HG02763 (cell line): ENCODE measurements at regions not wholly inside any gene's neighbourhood (a gene's known extent, or its start where the extent isn't known, plus 50 kb on each side); places are given as distances from the start of the nearest gene placed in this dataset.

ENCODE experiments used
- ATAC-seq: cut with Tn5 transposase; IDR thresholded peaks from one replicate; pipeline ENCODE4 v1.9.1; 2021; ENCODE audit warnings: mild to moderate bottlenecking, moderate library complexity; ENCODE audit not compliant: unreplicated experiment

DNA sequence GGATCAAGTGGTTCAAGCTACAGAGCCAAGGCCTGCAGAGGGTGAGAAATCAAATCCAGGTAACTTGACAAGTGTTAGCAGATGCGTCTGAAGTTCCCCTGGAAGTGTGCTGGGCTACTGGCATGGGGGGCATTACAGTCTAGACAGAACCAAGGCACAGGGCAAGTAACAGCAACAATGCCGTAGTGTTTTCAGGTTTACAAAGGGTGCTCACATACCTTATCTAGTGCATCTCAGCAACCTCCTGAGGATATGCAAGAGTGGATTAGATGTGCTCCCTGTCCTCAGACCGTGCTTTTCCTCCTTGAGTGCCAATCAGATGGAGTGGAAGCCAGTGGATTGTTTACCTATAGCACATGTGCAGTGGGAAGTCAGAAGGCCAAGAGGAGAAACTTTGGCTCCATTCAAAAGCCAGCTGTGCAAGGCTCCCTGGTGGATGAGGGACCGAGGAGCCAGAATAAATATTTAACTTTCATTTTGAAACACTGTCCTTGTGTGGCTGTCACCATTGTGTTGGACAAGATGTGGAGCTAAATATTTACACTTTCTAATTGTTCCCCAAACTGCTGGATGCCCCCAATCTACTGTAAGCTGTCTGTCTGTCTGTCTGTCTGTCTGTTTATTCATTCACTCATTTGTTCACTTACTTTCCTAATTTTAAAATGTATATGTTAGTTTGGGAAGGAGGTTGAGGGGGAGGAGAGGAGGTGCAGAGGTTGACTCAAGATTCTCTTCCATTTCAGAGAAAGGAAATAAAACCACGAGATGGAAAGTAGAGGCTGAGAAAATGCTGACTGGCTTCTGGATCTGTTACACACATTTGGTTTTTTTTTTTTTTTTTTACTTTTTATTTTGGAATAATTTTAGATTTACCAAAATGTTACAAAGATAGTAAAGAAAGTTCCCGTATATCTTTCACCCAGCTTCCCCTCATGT, 184.0 kb upstream of the PARP11 start:
- ATAC-seq: no peak

DNA sequence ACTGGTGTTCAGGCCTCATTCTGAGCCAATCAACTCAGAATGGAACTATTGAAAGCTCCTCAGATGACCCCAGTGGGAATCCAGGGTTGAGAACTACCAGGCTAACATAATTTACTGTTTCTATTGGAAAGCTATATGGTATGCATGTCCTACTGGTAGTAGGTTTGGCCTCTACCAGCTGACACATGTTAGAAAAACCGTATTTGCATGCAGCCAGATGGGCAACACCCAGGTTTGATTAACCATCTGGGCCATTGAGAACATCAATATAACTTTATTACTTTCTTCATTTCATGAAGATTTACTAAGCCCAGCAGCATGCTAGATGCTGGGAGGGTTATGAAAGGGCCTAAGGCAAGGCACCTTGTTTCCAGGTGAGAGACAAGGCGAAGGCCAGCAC, 181.4 kb upstream of the PARP11 start:
- ATAC-seq: no peak

DNA sequence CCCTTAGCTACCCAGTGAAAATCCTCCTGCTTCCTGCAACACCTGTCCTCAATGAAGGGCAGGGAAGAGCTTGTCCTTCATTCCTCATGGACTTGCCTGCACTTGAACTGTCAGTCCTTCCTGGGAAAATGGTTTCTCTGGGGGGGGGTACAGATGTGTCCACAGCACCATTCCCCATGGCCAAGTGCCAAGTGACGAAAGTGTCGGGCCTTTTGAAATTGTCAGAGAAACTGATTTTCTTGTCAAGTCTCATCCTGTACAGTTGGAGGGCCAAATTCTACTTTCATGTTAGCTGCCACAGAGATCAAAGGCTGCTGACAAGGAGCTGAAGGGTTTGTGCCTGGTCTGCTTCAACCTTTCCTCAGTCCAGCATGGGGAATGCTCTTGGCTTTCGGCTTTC, 179.5 kb upstream of the PARP11 start:
- no peak for ATAC-seq

DNA sequence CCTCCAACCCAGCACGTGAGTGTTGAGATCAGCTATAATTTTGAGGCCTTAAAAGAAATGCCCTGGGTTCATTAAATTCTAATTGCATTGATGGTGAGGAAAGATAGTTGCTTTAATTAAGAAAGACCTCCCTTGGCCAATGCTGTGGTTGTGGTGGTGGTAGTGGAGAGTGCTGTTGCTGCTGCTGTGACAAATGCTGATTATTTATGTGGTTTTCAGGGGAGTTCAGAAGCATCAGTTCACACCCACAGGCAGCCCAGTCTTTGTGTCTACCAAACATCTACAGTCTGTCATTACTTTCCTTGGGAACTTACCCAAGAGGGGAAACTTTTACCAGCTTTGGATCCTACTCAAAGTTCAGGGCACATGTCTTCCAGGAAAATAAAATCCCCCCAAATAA, 178.4 kb upstream of the PARP11 start:
- ATAC-seq: no peak

DNA sequence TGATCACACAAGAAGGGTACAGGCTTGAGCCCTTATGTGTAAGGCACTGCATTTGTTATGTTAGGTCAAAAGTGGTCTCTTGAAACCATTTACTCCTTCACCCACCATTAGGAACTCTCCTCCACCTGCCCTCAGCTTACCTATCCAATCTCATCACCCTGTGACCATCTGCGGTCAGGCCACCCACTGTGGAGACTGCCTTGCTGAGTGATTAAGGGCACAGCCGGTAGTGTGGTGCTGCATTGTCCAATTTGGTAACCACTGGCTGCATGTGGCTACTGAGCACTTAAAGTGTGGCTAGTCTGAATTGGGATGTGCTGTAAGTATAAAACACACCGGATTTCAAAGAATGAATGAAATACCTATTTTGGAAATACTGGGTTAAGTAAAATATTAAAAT, 177.1 kb upstream of the PARP11 start:
- no peak for ATAC-seq

DNA sequence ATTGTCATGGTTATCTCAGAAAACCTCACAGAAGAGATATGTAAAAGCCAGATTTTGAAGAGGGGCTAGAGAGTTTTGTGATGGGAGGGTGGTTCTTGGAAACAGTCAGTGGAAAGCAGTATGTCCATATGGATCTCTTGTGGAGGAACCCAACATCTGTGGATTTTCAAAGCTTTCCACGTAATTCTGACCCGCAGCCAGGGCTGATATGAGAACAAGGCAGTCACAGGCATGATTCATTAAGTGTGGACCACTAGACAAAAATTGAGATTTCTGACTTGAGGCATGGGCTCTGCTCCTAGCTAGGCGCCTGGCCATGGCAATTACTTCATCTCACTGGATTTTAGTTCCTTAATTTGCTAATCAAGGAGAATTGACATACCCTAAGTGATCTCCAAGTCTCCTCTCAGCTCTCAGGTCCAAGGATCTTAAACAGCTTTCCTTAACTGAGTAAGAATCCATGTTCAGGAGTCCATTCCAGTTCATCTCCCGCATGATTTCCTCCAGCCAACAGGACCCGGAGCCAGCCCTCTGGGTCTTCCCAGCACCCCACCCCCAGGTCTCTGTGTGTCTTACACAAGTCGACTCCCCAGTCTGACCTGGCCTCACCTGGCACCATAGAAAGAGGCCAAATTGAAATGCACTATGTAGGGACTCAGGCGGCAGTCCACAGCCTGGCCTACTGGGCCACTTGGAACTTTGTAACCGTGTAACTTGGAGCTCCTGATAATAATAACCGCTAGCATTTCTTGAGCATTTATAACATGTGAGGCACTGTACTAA, 176.3 kb upstream of the PARP11 start:
- ATAC-seq: no peak

DNA sequence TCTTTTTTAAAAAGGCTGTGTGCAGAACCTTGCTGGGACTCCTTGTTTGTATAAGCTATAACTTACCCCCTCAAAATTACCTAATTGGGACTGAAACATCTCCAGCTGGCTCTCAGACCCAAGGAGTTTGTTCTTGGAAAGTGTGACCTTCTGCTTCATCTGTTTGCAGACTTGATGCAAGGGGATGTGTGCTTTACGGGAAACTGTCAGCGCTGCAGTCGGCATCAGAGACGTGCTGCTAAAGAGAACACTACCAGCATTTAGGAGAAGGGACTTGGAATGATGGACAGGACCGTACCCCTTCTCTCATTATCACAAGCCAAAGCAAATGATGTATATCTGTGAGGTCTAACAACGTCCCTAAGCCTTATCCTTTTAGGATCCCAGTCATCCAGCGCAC, 174.2 kb upstream of the PARP11 start:
- no peak for ATAC-seq

DNA sequence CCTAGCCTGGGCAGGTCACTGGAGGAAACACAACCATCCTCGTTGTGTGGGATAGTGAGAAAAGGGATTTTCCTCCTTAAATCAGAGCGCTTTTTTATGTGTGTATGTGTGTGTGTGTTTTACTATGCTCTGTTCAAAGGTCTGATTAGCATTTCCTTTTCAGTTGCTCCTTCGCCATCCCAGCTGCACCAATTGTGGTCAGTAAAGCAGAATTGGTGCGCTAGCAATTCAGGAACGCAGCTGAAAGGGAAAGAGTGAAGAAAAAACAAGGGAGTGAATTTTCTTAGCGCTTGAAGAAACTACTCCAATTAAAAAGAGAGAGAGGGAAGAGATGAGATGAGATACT, 173.3 kb upstream of the PARP11 start:
- ATAC-seq: no peak

DNA sequence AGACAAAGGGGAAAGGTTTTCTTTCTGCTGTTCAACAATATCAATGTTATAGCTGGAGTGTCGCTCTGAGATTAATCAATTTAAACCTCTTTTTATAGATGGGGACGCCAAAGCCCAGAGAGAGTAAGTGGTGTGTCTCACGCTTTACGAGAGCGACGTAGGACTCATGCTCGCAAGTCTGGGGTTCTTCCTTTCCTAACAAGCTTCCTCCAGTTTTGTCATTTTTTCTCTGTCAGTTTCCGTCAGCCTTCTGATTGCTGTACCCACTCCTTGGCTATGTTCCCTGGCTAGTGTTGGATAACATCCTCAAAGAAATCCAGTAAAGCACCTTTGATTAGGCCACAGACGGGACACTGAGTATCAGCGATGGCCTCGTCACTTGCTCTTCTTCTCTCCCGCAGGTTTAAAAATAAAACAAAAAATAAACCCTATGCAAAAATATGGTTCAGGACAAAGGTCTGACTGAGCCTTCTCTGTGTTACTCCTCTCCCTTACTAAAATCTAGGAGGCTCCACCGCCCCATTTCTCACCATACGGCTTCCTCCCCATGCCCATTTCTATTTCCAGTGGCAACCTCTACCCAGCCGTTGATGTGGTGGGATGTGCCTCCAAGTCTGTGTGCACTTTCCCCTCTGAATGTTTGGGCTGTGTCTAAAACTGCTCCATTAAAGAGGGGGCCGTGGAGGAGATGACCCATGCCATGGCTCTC, 172.7 kb upstream of the PARP11 start:
- ATAC-seq: no peak

DNA sequence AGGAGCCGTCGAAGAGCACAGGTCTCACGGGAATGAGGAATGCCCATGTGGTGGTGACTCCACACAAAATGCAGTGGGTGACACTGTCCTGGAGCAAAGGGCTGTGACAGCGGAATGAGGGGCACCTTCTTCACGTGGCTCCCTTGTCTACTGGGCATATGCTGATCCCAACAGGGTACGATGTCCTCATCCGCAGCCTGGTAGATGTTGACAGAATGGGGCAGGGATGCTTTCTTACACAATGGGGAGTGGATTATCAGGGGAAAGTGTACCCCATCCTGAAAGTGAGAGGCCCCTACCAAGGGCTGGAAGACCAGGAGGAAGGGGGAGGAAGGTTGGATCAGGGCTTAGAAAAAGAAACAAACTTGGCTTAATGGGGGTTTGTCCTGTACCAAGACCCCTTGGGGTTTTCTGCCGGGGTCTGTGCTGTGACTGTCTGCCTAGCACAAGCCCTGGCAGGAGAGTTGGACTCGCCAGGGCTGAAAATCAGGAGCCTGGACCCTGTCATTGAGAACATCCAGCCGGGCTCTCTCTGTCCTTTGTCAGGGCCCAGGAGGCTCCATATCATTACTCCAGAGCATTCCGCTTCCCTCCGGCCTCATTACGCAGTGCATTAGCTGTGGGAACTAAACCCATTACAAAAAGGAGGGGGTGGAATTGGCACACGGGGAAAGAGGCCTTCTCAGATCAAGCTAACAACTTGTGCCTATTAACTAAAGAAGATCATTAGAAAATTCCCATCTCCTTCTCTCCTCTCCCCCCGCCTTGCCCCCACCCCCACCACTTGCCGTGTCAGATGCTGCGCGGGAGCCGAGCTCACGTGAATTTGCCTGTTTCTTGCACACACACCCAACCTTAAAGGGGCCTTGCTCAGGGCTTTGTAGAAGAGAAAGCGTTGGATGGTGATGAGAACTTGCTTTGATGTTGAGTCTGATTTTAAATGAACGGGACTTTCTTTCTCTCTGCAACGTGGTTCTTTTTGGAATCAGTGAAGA, 171.8 kb upstream of the PARP11 start:
- ATAC-seq: no peak

DNA sequence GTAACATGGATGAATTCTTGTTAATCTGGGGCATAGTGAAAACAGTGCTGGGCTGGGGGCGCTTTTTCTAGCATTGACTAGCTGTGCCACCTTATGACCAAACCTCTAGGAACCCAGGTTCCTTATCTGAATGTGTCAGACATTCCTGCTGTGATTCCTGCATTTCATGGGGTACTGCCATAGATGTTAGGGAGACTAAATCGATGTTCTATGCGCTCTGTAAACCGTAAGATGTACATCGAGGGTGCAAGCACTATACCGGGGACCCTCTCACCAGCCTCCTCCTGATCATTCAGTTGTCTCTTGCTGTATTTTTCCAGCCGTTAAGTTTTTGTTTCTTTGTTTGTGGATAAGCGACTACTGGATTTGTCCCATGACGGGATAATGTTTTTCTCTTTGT, 170.9 kb upstream of the PARP11 start:
- no peak for ATAC-seq

DNA sequence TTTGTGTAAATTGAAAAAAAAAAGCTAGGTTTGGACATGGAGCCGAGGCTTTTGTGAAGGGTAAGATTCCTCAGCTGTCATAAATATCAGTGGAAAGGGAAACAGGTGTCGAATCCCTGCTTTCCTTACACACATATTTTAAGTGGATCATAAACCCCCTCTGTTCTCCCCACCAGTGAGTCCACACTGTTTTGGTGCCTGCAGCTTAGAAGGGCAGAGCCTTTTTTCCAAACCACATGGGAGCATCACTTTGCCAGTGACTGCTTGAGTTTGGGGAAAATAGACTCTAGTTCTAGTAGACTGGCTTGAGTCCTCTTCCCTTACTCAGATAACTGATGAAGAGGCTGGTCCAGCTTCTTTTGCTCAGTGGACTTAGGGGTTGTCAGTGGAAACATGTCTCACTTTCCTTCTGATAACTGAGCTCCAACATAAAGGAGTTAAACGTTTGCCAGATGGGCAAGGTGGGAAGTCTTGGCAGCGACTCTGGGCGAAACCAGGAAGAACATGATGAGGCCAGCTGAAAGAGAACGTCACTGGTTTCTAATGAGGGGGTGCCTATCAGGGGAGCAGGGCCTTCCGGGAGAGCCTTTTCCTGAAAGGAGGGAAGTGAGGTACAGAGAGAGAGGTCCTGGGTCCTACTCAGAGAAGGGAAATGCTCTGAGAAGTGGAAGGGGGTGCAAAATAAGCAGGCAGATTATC, 168.1 kb upstream of the PARP11 start:
- ATAC-seq: no peak

DNA sequence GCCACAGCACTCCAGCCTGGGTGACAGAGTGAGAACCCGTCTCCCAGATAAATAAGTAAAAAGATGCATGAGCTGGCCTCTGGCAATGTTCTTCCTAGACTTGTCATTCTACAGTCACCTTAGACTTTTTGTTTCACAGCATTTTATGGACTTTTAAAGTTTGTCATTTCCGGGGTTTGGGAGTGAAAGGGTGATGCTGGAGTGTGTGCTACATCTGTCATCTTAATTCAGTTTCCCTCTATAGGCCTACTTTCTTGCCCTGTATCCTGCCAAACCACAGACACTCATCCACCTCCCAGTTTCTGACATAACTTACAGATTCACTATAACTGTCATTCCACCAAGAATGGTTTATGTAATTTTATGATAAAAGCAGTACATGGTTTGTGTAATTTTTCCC, 166.7 kb upstream of the PARP11 start:
- no peak for ATAC-seq

DNA sequence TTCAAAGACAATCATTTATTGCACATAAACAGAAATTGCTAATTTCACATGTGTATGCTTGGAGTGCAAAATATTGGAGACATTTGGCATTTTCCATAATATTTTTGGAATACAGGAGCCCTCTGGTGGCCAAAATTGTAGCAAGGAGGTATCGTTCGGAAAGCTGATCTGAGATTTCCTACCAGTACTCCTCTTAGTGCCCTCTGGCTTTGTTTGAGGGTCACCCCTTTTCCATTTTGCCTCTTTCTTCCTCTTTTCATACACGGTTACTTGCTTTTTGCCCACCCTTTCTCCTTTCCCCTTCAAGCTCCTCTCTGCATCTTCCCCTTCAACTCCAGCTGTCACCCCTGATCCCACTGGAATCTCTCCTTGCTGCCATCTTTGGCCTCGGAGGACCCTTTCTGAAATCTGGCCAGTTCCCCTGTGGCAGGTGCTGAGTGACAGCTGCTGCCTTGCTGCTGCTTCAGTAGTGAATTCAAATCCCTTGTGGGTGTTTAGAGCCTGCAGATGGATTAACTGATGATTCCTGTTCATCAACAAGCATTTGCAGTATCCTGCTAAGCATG, 164.6 kb upstream of the PARP11 start:
- ATAC-seq: no peak

DNA sequence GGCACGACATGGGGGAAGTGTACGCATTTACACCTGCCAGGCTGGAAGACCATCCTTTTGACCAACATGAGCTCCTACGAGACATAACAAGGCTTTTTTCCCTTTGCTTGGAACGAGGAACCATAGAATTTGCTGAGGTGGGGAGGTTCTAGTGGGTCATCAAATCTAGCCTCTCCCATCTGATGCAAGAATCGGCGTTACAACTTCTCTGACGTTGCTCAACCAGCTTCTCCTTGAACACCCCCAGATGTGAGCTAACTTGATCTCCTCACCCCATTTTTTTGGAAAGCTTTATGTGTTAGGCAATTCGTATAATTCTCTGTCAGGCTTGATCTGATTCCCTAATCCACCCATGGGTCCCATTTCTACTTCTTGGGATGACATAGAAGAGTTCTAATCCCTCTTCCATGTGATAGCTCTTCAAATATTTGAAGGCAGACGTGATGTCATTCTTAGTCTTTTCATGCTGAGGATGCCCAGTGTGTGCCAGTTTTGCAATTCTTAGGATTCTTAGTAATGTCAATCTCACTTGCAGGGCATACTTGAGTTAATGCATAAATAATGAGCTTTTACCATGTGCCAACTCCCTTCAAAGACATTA, 163.6 kb upstream of the PARP11 start:
- no peak for ATAC-seq

DNA sequence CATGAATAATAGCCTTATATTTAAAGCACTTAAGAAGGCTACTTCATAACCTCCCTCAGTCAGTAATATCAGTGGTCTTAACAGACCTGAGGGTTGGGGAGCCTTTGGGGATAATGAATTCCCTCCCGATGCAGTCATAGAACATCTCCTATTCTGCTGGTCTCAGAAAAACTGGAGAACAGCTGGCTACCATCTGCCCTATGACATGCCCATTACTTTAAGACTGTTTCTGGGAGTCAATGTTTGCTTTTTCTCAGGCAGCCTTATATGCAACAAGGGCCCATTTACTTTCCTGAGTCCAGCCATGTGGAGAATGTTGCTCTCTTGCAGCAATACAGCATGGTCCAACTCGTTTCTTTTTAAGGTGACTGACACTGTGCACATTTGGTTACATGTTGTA, 161.7 kb upstream of the PARP11 start:
- ATAC-seq: no peak

DNA sequence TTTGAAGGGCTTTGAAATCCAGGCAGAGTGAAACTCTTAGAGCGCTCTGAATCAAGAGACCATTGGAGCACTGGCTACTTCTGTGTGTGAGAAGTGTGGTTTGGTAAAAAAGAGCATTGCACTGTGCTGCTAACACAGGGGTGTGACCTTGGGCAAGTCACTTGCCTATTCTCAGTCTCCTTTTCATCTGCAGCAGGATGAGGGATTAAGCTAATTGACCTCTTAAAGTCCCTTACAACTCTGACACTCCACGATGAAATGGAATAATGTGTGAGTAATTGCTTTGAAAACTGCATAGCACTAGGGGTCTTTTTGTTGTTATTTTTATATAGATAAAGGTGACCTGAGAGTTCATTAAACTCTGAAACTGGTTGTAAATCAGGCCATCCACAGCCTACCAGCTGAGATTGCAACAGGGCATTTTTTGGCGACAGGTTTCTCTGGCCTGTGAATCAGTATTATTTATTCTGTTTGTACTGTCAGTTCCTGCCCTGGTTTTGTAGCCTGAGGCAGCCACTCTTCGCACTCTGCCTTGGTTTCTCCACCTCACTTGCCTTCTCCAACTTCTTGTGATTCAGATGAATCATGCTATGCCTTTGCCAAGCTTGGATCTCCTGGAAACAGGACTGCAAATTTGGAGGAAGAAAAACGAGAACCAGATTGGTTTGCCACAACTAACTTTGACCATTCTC, 159.9 kb upstream of the PARP11 start:
- no peak for ATAC-seq

DNA sequence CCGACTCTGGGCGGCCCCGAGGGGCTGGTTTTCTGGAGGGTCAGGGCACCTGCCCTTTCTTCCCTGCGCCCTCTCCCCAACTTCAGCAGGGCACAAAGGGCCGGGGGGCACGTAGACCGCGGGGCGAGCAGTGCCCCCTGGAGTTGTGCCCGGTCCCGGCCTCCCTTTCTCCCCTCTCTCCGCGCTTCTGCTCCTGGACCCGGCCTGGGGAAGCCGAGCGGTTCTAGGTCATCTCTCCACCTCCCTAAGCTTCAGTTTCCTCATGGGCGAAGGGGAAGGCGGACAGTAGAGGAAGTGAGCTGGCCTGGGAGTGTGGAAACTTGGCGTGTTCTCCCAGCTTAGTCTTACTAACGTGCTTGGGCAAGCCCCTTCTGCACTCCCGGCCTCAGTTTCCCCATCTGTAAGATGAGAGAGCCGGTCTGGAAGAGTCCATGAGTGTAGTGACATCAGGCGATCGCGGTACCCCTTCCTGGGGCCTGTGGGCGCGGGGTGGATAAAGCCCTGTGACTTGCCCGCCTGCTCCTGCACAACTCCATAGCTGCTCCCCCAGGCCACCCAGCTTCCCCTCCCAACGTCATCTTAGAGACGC, 158.6 kb upstream of the PARP11 start:
- ATAC-seq: no peak
